OCI-LY1 (cell line): ENCODE measurements at regions not wholly inside any gene's neighbourhood (a gene's known extent, or its start where the extent isn't known, plus 50 kb on each side); places are given as distances from the start of the nearest gene placed in this dataset.

ENCODE experiments used
- H2AFZ ChIP-seq: fragments of 200-600 bp; sonication (generic), shearing (Covaris generic); 2 replicates; pipeline ENCODE4 v1.6.0; 2014; ENCODE audit warnings: antibody characterized with exemption, mild to moderate bottlenecking, low read length
- H3F3A ChIP-seq: fragments of 200-600 bp; sonication (generic), shearing (Covaris generic); 2 replicates; pipeline ENCODE4 v1.6.0; 2014; ENCODE audit warnings: mild to moderate bottlenecking, antibody characterized with exemption, low read length, moderate library complexity; ENCODE audit not compliant: insufficient read depth
- H3K27ac ChIP-seq: fragments of 200-600 bp; sonication (generic); 2 replicates; pipeline ENCODE4 v1.5.1; 2014; ENCODE audit warnings: low read length, mixed run types, mild to moderate bottlenecking, low read depth; ENCODE audit not compliant: poor library complexity, severe bottlenecking
- H3K27me3 ChIP-seq: fragments of 200-600 bp; sonication (generic); 2 replicates; pipeline ENCODE4 v1.6.0; 2014; ENCODE audit warnings: antibody characterized with exemption, mild to moderate bottlenecking, low read length, moderate library complexity; ENCODE audit not compliant: insufficient read depth
- H3K36me3 ChIP-seq: fragments of 200-600 bp; sonication (generic); 2 replicates; pipeline ENCODE4 v1.6.1; 2014; ENCODE audit warnings: mild to moderate bottlenecking, antibody characterized with exemption, low read length, moderate library complexity, mixed read lengths; ENCODE audit not compliant: insufficient read depth
- H3K4me1 ChIP-seq: fragments of 200-600 bp; sonication (generic); 2 replicates; pipeline ENCODE4 v1.5.1; 2014; ENCODE audit warnings: mild to moderate bottlenecking, low read length, moderate library complexity; ENCODE audit not compliant: insufficient read depth, severe bottlenecking
- H3K4me2 ChIP-seq: fragments of 200-600 bp; sonication (generic), shearing (Covaris generic); 2 replicates; pipeline ENCODE4 v1.6.1; 2014; ENCODE audit warnings: low read length
- H3K4me3 ChIP-seq: fragments of 200-600 bp; sonication (generic); 2 replicates; pipeline ENCODE4 v1.5.1; 2014; ENCODE audit warnings: low read length, low read depth, mild to moderate bottlenecking, mixed read lengths; ENCODE audit not compliant: poor library complexity, severe bottlenecking
- H3K79me2 ChIP-seq: fragments of 200-600 bp; shearing (Covaris generic); 2 replicates; pipeline ENCODE4 v1.6.1; 2016; ENCODE audit warnings: mixed run types, low read length, mixed read lengths; ENCODE audit not compliant: insufficient read depth
- H3K9ac ChIP-seq: fragments of 200-600 bp; sonication (generic), shearing (Covaris generic); 2 replicates; pipeline ENCODE4 v1.6.1; 2014; ENCODE audit warnings: mild to moderate bottlenecking, low read length, mixed read lengths
- H3K9me2 ChIP-seq: fragments of 200-600 bp; sonication (generic), shearing (Covaris generic); 2 replicates; pipeline ENCODE4 v1.6.1; 2014; ENCODE audit warnings: low read depth, mild to moderate bottlenecking, low read length, mixed read lengths
- H3K9me3 ChIP-seq: fragments of 200-600 bp; shearing (Covaris generic); 2 replicates; pipeline ENCODE4 v1.6.1; 2014; ENCODE audit warnings: low read length, mixed read lengths
- H4K20me1 ChIP-seq: fragments of 200-600 bp; sonication (generic), shearing (Covaris generic); 2 replicates; pipeline ENCODE4 v1.6.0; 2016; ENCODE audit warnings: mild to moderate bottlenecking, low read length; ENCODE audit not compliant: insufficient read depth
- EZH2 ChIP-seq: fragments of 200-600 bp; sonication (generic), shearing (Covaris generic); IDR thresholded peaks from 2 replicates; pipeline ENCODE4 v1.8.0; 2017; ENCODE audit warnings: borderline replicate concordance, mixed run types, mild to moderate bottlenecking, antibody characterized with exemption, low read length, moderate library complexity, mixed read lengths
- TF ChIP-seq, protein P1 (sequence below): fragments of 200-600 bp; sonication (generic), shearing (Covaris generic); IDR thresholded peaks from 2 replicates; pipeline ENCODE4 v1.5.1; 2017; ENCODE audit warnings: mild to moderate bottlenecking, antibody characterized with exemption, low read length, moderate library complexity, mixed read lengths

GRCh38 chr16:85225257-85225656 is 113.0 kb upstream of the CIBAR2 start:
- Histone ChIP-seq H3K4me3 (no peak overlapping the region), H3K9ac (no peak overlapping the region), H3K9me3 (no peaks in the 10 kb centered on the region), H4K20me1 (no peaks in the 10 kb centered on the region), H3K79me2 (no peaks in the 10 kb centered on the region), H3K4me2 (no peak overlapping the region), H2AFZ (no peak overlapping the region), H3F3A (no peaks in the 10 kb centered on the region), H3K27me3 (peaks cover 5% of the 10 kb centered on the region), H3K27ac (no peak overlapping the region), H3K9me2 (no peaks in the 10 kb centered on the region), H3K4me1 (no peaks in the 10 kb centered on the region), H3K36me3 (no peaks in the 10 kb centered on the region)
- TF ChIP-seq, protein P1, sequence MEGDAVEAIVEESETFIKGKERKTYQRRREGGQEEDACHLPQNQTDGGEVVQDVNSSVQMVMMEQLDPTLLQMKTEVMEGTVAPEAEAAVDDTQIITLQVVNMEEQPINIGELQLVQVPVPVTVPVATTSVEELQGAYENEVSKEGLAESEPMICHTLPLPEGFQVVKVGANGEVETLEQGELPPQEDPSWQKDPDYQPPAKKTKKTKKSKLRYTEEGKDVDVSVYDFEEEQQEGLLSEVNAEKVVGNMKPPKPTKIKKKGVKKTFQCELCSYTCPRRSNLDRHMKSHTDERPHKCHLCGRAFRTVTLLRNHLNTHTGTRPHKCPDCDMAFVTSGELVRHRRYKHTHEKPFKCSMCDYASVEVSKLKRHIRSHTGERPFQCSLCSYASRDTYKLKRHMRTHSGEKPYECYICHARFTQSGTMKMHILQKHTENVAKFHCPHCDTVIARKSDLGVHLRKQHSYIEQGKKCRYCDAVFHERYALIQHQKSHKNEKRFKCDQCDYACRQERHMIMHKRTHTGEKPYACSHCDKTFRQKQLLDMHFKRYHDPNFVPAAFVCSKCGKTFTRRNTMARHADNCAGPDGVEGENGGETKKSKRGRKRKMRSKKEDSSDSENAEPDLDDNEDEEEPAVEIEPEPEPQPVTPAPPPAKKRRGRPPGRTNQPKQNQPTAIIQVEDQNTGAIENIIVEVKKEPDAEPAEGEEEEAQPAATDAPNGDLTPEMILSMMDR, result no peak
- TF ChIP-seq EZH2, result no peak

- H3K4me3 ChIP-seq, result no peak overlapping the region
- no peaks in the 10 kb centered on the region for H3F3A ChIP-seq
- no peaks in the 10 kb centered on the region for H3K9me3 ChIP-seq
- no peaks in the 10 kb centered on the region for H3K79me2 ChIP-seq
- H3K27ac ChIP-seq, result no peak overlapping the region
- no peaks in the 10 kb centered on the region for H4K20me1 ChIP-seq
- no peaks in the 10 kb centered on the region for H3K4me1 ChIP-seq
- H3K27me3 ChIP-seq, result peaks cover 9% of the 10 kb centered on the region
- no peaks in the 10 kb centered on the region for H3K36me3 ChIP-seq
- no peak overlapping the region for H2AFZ ChIP-seq
- no peak overlapping the region for H3K9ac ChIP-seq
- H3K9me2 ChIP-seq, result no peaks in the 10 kb centered on the region
- TF ChIP-seq, protein P1, result no peak
- no peak for TF ChIP-seq EZH2
- no peak overlapping the region for H3K4me2 ChIP-seq
These were observed 113.4 kb upstream of the CIBAR2 start for GRCh38 chr16:85225721-85226120.

- Histone ChIP-seq H2AFZ (no peak overlapping the region), H4K20me1 (no peaks in the 10 kb centered on the region), H3K9me3 (no peaks in the 10 kb centered on the region), H3K27ac (no peak overlapping the region), H3K27me3 (peaks cover 10% of the 10 kb centered on the region), H3F3A (no peaks in the 10 kb centered on the region), H3K36me3 (no peaks in the 10 kb centered on the region), H3K4me3 (no peak overlapping the region), H3K4me1 (no peaks in the 10 kb centered on the region), H3K79me2 (no peaks in the 10 kb centered on the region), H3K9ac (no peak overlapping the region), H3K4me2 (no peak overlapping the region), H3K9me2 (no peaks in the 10 kb centered on the region)
- TF ChIP-seq, protein P1, result no peak
- TF ChIP-seq EZH2, result no peak
These were observed 115.0 kb upstream of the CIBAR2 start for GRCh38 chr16:85227084-85227945.
